ENCODE measurements at regions not wholly inside any gene's neighbourhood (a gene's known extent, or its start where the extent isn't known, plus 50 kb on each side); places are given as distances from the start of the nearest gene placed in this dataset.

DNA sequence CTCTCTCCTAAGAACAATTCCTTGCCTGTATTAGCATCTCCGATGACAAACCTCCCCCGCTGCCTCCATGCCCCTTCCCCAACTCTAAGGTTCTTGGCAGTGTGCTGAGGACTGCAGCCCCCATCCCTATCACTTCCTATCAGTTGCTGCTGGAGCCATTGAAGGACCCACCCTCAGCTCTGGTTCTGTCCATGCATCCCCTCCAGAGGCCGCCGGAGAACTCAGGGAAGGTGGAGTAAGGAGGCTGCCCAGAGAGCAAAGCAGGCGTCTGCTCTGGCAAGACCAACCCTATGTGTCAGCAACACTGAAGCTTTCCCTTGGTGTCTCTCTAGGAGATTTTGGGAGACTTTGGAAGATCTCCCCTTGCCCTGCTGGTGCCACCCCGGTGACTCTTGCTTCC lies 1139.5 kb downstream of the TBC1D22A start:
- no peak overlapping the region for H3K4me3 ChIP-seq (ENCODE audit: low read depth in 1 of 5, low read length in 5 of 5)

DNA sequence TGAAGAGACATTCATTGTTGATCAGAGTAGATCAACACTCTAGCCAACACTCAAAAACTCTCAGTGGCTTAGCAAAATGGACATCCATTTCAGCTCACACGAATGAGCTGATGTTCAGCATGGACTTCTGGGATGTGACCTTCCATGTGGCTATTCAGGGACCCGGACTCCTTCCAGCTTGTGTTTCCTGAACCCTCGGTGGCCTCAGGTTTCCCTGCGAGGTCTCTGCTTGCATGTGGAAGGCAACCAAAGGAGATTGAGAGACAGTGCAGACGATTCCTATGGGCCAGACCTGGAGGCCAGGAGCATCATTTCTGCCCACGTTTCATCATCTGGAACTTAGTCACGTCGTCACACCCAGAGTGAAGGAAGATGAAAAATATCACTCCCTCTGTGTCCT lies 1137.4 kb downstream of the TBC1D22A start:
- Histone ChIP-seq H3K9ac (ENCODE audit: low read length in 5 of 5) (no peak overlapping the region), H3K9me3 (ENCODE audit: control insufficient read depth in 5 of 5, low read length in 5 of 5) (no peaks in the 10 kb centered on the region), H3K4me3 (ENCODE audit: low read depth in 1 of 5, low read length in 5 of 5) (no peak overlapping the region), H3K27ac (ENCODE audit: low read depth, low read length) (no peak overlapping the region), H3K4me1 (ENCODE audit: control insufficient read depth in 5 of 5, insufficient read depth in 5 of 5, low read length in 5 of 5) (no peaks in the 10 kb centered on the region), H3K27me3 (ENCODE audit: control insufficient read depth in 5 of 5, insufficient read depth in 4 of 5, low read length in 5 of 5) (no peaks in the 10 kb centered on the region), H3K36me3 (ENCODE audit: control insufficient read depth in 5 of 5, insufficient read depth in 5 of 5, low read length in 5 of 5) (no peaks in the 10 kb centered on the region)

More for the DNA sequence above, 1139.5 kb downstream of the TBC1D22A start:
- Histone ChIP-seq H3K9ac (ENCODE audit: low read length in 5 of 5) (no peak overlapping the region), H3K27me3 (ENCODE audit: control insufficient read depth in 5 of 5, insufficient read depth in 4 of 5, low read length in 5 of 5) (no peaks in the 10 kb centered on the region), H3K36me3 (ENCODE audit: control insufficient read depth in 5 of 5, insufficient read depth in 5 of 5, low read length in 5 of 5) (no peaks in the 10 kb centered on the region), H3K27ac (ENCODE audit: low read depth, low read length) (no peak overlapping the region), H3K9me3 (ENCODE audit: control insufficient read depth in 5 of 5, low read length in 5 of 5) (peaks cover 0 to 4% (median 0%) of the 10 kb centered on the region in 5 donors), H3K4me1 (ENCODE audit: control insufficient read depth in 5 of 5, insufficient read depth in 5 of 5, low read length in 5 of 5) (no peaks in the 10 kb centered on the region)

DNA sequence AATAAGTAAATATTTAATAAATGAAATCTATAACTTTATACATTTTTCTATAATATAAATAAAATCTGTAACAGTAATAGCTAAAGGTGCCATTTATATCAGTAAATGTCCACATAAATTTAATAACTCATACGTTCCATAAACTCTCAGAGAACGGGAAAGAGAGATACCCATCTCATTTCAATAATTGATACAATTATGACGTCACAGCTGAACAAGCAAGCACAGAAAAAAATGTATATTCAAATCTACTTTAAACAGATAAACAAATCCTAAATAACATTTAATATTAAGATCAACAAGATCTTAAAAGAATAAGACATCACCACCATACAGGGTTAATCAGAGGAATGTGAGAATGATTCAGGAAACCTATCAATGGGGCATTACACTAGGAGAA lies 1136.5 kb downstream of the TBC1D22A start:
- H3K9me3 ChIP-seq (ENCODE audit: control insufficient read depth in 5 of 5, low read length in 5 of 5), result peaks cover 0 to 5% (median 0%) of the 10 kb centered on the region in 5 donors
- H3K9ac ChIP-seq (ENCODE audit: low read length in 5 of 5), result no peak overlapping the region
- H3K4me1 ChIP-seq (ENCODE audit: control insufficient read depth in 5 of 5, insufficient read depth in 5 of 5, low read length in 5 of 5), result no peaks in the 10 kb centered on the region
- H3K27me3 ChIP-seq (ENCODE audit: control insufficient read depth in 5 of 5, insufficient read depth in 4 of 5, low read length in 5 of 5), result no peaks in the 10 kb centered on the region
- no peak overlapping the region for H3K27ac ChIP-seq (ENCODE audit: low read depth, low read length)
- no peak overlapping the region for H3K4me3 ChIP-seq (ENCODE audit: low read depth in 1 of 5, low read length in 5 of 5)
- no peaks in the 10 kb centered on the region for H3K36me3 ChIP-seq (ENCODE audit: control insufficient read depth in 5 of 5, insufficient read depth in 5 of 5, low read length in 5 of 5)

DNA sequence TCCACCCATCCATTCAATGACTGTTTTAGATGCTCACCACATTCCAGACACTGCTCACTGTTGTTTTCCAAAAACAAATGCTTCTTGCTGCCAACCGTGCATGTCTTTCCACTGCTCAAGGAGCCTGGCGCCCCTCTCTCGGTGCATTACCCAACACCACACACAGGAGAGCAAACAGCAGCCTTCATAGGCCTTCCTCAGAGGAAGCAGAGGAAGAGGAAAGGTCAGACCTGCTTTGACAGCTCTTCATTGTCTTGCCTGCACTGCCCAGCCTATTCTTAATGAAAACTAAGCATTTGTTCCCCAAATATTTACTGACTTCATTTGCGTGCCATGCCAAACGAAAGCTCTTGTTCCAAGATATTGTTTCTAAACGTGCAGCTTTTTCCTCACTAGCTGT lies 1129.2 kb downstream of the TBC1D22A start:
- no peak overlapping the region for H3K27ac ChIP-seq (ENCODE audit: low read depth, low read length)

DNA sequence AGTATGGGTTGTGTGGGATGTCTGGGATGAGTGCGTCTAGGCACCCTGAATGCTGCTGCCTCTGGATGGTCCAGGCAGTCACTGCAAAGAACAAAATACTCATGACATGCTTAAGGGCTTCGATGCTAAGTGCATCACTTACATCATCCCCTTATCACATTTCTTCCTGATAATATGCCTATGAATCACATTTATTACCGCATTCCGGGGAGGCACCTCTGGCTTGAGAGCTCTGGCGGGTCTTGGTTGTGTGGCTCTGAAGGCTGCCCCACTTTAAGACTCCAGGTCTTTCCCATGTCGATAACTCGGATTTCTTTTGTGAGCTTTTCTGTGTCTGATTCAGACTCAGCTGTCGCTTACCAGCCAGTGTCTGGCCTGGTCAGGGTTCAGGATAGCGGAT lies 1126.4 kb downstream of the TBC1D22A start:
- Histone ChIP-seq H3K9me3 (ENCODE audit: control insufficient read depth in 5 of 5, low read length in 5 of 5) (peaks cover 0 to 3% (median 0%) of the 10 kb centered on the region in 5 donors), H3K27me3 (ENCODE audit: control insufficient read depth in 5 of 5, insufficient read depth in 4 of 5, low read length in 5 of 5) (peaks cover 0 to 9% (median 0%) of the 10 kb centered on the region in 5 donors), H3K4me1 (ENCODE audit: control insufficient read depth in 5 of 5, insufficient read depth in 5 of 5, low read length in 5 of 5) (no peaks in the 10 kb centered on the region), H3K36me3 (ENCODE audit: control insufficient read depth in 5 of 5, insufficient read depth in 5 of 5, low read length in 5 of 5) (no peaks in the 10 kb centered on the region), H3K9ac (ENCODE audit: low read length in 5 of 5) (no peak overlapping the region), H3K27ac (ENCODE audit: low read depth, low read length) (no peak overlapping the region), H3K4me3 (ENCODE audit: low read depth in 1 of 5, low read length in 5 of 5) (no peak overlapping the region)

More for the DNA sequence above, 1129.2 kb downstream of the TBC1D22A start:
- H3K9me3 ChIP-seq (ENCODE audit: control insufficient read depth in 5 of 5, low read length in 5 of 5), result peaks cover 0 to 7% (median 0%) of the 10 kb centered on the region in 5 donors
- H3K27me3 ChIP-seq (ENCODE audit: control insufficient read depth in 5 of 5, insufficient read depth in 4 of 5, low read length in 5 of 5), result no peaks in the 10 kb centered on the region
- H3K4me1 ChIP-seq (ENCODE audit: control insufficient read depth in 5 of 5, insufficient read depth in 5 of 5, low read length in 5 of 5), result no peaks in the 10 kb centered on the region
- no peak overlapping the region for H3K4me3 ChIP-seq (ENCODE audit: low read depth in 1 of 5, low read length in 5 of 5)
- no peak overlapping the region for H3K9ac ChIP-seq (ENCODE audit: low read length in 5 of 5)
- no peaks in the 10 kb centered on the region for H3K36me3 ChIP-seq (ENCODE audit: control insufficient read depth in 5 of 5, insufficient read depth in 5 of 5, low read length in 5 of 5)

DNA sequence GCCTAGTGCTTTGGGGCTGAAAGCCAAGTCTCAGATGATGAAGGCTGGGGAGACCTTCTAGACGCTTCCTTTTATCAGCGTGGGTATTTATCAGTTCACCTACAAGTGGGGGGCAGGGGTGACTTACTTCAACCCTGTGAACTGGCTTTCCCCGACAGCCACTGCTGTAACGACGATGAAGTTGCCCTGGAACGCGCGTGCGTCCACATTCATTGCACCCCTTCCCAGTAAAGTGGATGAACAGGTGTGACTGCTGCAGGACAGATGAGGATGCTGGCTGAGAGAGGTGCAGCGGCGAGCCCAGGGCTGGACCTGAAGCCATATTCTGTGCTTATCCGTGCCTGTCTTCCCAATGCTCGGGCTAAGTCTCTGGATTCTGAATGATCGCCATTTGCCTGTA lies 1122.3 kb downstream of the TBC1D22A start:
- H3K27me3 ChIP-seq (ENCODE audit: control insufficient read depth in 5 of 5, insufficient read depth in 4 of 5, low read length in 5 of 5), result peaks cover 0 to 12% (median 0%) of the 10 kb centered on the region in 5 donors
- no peak overlapping the region for H3K9ac ChIP-seq (ENCODE audit: low read length in 5 of 5)
- H3K9me3 ChIP-seq (ENCODE audit: control insufficient read depth in 5 of 5, low read length in 5 of 5), result no peaks in the 10 kb centered on the region
- H3K27ac ChIP-seq (ENCODE audit: low read depth, low read length), result no peak overlapping the region
- no peak overlapping the region for H3K4me3 ChIP-seq (ENCODE audit: low read depth in 1 of 5, low read length in 5 of 5)
- no peaks in the 10 kb centered on the region for H3K36me3 ChIP-seq (ENCODE audit: control insufficient read depth in 5 of 5, insufficient read depth in 5 of 5, low read length in 5 of 5)
- no peaks in the 10 kb centered on the region for H3K4me1 ChIP-seq (ENCODE audit: control insufficient read depth in 5 of 5, insufficient read depth in 5 of 5, low read length in 5 of 5)

DNA sequence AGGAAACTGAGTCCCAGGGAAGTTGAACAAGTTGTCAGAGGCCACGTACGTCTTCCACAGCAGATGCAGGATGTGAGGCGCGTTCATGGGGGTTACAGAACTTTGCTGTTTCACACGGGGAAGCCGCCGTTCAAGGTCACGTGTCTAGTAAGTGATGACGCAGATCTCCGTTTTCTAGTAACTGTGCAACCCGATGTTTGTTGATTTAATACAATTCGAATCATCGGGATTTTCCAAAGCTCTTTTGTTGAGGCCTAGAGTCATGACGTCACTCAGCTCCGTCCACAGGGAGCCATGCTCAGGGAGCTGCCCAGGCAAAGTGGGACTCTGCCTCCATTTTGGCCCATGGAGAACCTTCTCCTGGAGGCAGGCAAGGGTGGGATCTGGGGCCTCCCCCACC lies 1121.8 kb downstream of the TBC1D22A start:
- H3K4me1 ChIP-seq (ENCODE audit: control insufficient read depth in 5 of 5, insufficient read depth in 5 of 5, low read length in 5 of 5), result no peaks in the 10 kb centered on the region
- no peak overlapping the region for H3K4me3 ChIP-seq (ENCODE audit: low read depth in 1 of 5, low read length in 5 of 5)
- peaks cover 0 to 12% (median 3%) of the 10 kb centered on the region in 5 donors for H3K27me3 ChIP-seq (ENCODE audit: control insufficient read depth in 5 of 5, insufficient read depth in 4 of 5, low read length in 5 of 5)
- H3K9me3 ChIP-seq (ENCODE audit: control insufficient read depth in 5 of 5, low read length in 5 of 5), result no peaks in the 10 kb centered on the region
- H3K27ac ChIP-seq (ENCODE audit: low read depth, low read length), result no peak overlapping the region
- H3K9ac ChIP-seq (ENCODE audit: low read length in 5 of 5), result no peak overlapping the region
- H3K36me3 ChIP-seq (ENCODE audit: control insufficient read depth in 5 of 5, insufficient read depth in 5 of 5, low read length in 5 of 5), result no peaks in the 10 kb centered on the region

DNA sequence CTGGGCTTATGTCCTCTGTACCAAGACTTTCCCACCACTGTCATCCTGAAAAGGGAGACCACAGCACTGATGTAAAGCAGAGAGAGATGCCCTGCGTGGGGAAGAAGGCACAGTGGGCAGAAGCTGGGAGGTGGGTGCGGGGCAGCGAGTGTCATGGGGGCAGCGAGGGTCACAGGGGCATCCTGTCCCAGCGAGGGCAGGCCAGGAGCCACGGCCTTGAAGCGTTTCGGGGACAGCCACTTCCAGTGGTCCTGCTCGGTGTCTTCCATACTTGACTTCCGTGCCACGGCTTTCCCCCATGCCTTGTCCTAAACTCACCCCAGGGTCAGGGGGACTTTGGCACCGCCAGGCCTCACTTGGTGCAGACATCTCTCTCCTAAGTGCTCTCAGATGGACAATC lies 1121.3 kb downstream of the TBC1D22A start:
- H3K4me1 ChIP-seq (ENCODE audit: control insufficient read depth in 5 of 5, insufficient read depth in 5 of 5, low read length in 5 of 5), result peaks cover 0 to under 1% (median 0%) of the 10 kb centered on the region in 5 donors
- peaks cover 0 to 12% (median 3%) of the 10 kb centered on the region in 5 donors for H3K27me3 ChIP-seq (ENCODE audit: control insufficient read depth in 5 of 5, insufficient read depth in 4 of 5, low read length in 5 of 5)
- H3K9me3 ChIP-seq (ENCODE audit: control insufficient read depth in 5 of 5, low read length in 5 of 5), result no peaks in the 10 kb centered on the region
- no peak overlapping the region for H3K27ac ChIP-seq (ENCODE audit: low read depth, low read length)
- no peak overlapping the region for H3K4me3 ChIP-seq (ENCODE audit: low read depth in 1 of 5, low read length in 5 of 5)
- H3K9ac ChIP-seq (ENCODE audit: low read length in 5 of 5), result no peak overlapping the region
- no peaks in the 10 kb centered on the region for H3K36me3 ChIP-seq (ENCODE audit: control insufficient read depth in 5 of 5, insufficient read depth in 5 of 5, low read length in 5 of 5)

DNA sequence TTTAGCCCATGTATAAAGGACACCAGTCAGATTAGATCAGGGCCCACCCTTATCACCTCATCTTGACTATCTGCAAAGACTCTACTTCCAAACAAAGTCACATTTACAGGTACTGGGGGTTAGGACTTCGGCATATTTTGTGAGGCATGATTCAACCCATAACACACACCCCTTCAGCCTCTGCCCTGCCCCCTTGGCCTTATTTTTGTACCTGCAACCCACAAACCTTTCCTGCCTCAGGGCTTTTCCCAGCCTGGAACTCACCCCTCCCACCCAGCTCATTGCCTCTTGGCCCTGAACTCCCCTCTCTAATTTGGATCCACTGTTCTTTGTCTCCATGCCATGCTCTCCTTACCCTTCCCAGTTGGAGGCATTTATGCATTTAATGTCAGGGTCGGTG lies 1116.9 kb downstream of the TBC1D22A start:
- peaks cover 0 to 6% (median 0%) of the 10 kb centered on the region in 5 donors for H3K4me1 ChIP-seq (ENCODE audit: control insufficient read depth in 5 of 5, insufficient read depth in 5 of 5, low read length in 5 of 5)
- no peak overlapping the region for H3K27ac ChIP-seq (ENCODE audit: low read depth, low read length)
- H3K9ac ChIP-seq (ENCODE audit: low read length in 5 of 5), result no peak overlapping the region
- H3K9me3 ChIP-seq (ENCODE audit: control insufficient read depth in 5 of 5, low read length in 5 of 5), result no peaks in the 10 kb centered on the region
- no peak overlapping the region for H3K4me3 ChIP-seq (ENCODE audit: low read depth in 1 of 5, low read length in 5 of 5)
- H3K36me3 ChIP-seq (ENCODE audit: control insufficient read depth in 5 of 5, insufficient read depth in 5 of 5, low read length in 5 of 5), result no peaks in the 10 kb centered on the region
- peaks cover 0 to 11% (median 4%) of the 10 kb centered on the region in 5 donors for H3K27me3 ChIP-seq (ENCODE audit: control insufficient read depth in 5 of 5, insufficient read depth in 4 of 5, low read length in 5 of 5)

DNA sequence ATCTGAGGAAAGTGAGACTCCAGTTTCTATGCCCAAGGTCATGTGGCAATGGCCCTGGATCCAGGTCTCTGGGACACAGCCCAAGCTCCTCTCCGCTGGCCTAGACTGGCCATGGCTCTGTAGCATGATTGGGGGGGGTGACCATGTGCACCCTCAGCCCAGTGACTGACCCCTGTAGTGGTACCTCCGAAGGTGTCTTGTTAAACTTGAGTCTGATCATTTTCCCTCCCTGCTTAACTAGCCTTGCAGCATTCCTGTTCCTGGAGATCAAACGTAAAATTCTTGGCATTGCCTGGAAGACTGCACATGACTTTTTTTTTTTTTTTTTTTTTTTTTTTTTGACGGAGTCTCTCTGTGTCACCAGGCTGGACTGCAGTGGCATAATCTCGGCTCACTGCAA lies 1116.0 kb downstream of the TBC1D22A start:
- Histone ChIP-seq H3K9ac (ENCODE audit: low read length in 5 of 5) (no peak overlapping the region), H3K27ac (ENCODE audit: low read depth, low read length) (no peak overlapping the region), H3K9me3 (ENCODE audit: control insufficient read depth in 5 of 5, low read length in 5 of 5) (no peaks in the 10 kb centered on the region), H3K27me3 (ENCODE audit: control insufficient read depth in 5 of 5, insufficient read depth in 4 of 5, low read length in 5 of 5) (peaks cover 0 to 11% (median 4%) of the 10 kb centered on the region in 5 donors), H3K36me3 (ENCODE audit: control insufficient read depth in 5 of 5, insufficient read depth in 5 of 5, low read length in 5 of 5) (no peaks in the 10 kb centered on the region), H3K4me3 (ENCODE audit: low read depth in 1 of 5, low read length in 5 of 5) (no peak overlapping the region), H3K4me1 (ENCODE audit: control insufficient read depth in 5 of 5, insufficient read depth in 5 of 5, low read length in 5 of 5) (peaks cover 0 to 6% (median 0%) of the 10 kb centered on the region in 5 donors)
